NCI-H69 (cell line): ENCODE measurements at regions not wholly inside any gene's neighbourhood (a gene's known extent, or its start where the extent isn't known, plus 50 kb on each side); places are given as distances from the start of the nearest gene placed in this dataset.
"Not testable (repeated sequence)": the region's sequence is repeated elsewhere in the genome, so short reads cannot be mapped to it uniquely, and the experiment has no call there.

Experiments
- DNase-seq: peaks from one replicate; lab custom pipeline; 2025; lab: John Stamatoyannopoulos, UW

GRCh38 chr18:47728921-47729320 is 201.5 kb downstream of the SMAD2 start:
- DNase-seq: no peak

DNA sequence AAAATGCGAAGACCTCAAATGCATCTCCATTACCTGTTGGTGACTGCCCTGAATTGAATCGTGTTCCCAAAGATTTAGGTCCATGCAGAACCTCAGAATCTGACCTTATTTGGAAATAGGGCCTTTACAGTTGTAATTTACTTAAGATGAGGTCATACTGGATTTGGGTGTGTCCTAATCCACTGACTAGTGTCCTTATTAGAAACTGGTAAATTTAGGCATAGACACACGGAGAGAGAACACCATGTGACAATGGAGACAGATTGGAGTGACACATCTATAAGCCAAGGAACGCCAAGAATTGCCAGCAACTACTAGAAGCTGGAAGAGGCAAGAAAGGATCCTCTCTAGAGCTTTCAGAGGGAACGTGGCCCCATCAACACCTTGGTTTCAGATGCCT is 203.1 kb downstream of the SMAD2 start:
- no peak for DNase-seq

- DNase-seq: no peak
Measured at GRCh38 chr18:47726550-47726949, 203.9 kb downstream of the SMAD2 start.

DNA sequence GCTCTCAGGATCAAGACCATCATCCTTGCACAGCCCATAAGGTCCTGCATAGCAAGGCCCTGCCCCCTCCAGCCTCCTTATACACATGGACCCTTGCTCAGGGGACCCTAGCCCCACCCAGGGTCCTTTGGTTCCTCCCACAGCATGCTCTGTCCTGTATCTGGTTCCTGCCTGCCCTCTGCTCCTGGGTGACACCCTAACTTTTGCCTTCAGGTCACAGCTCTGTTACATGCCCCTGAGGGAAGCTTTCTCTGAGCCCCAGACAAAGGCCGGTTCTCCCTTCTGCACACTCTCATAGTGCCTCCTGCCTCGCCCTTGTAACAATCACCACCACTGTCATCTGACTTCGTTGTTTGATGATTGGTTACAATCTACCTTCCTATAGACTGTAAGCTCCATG is 204.8 kb downstream of the SMAD2 start:
- no peak for DNase-seq

- DNase-seq: no peak
Measured at GRCh38 chr18:47724186-47724975, 206.1 kb downstream of the SMAD2 start.

GRCh38 chr18:47721876-47722275 is 208.6 kb downstream of the SMAD2 start:
- DNase-seq: no peak

GRCh38 chr18:47720741-47721140 is 209.7 kb downstream of the SMAD2 start:
- no peak for DNase-seq

GRCh38 chr18:47719096-47719780 is 211.2 kb downstream of the SMAD2 start:
- DNase-seq: no peak

- no peak for DNase-seq
Measured at GRCh38 chr18:47718646-47719045, 211.8 kb downstream of the SMAD2 start.

DNA sequence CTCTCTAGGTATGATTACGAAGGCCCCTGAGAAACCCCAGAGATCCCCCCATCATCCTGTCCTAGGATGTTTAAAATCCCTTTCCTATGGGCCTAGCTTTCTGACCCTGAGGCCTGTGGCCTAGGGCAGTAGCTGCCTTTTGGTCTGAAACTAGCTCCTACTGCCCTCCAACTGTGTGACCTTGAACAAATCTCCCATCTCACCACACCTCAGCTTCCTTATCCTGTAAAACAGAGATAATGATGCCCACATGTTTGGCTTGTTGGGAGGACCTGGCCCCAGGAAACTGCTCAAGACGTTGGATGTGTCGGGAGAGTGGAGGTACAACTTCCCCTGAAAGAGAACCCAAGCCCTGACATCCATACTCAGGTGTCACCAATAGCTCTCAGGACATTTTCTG is 213.2 kb downstream of the SMAD2 start:
- DNase-seq: no peak

DNA sequence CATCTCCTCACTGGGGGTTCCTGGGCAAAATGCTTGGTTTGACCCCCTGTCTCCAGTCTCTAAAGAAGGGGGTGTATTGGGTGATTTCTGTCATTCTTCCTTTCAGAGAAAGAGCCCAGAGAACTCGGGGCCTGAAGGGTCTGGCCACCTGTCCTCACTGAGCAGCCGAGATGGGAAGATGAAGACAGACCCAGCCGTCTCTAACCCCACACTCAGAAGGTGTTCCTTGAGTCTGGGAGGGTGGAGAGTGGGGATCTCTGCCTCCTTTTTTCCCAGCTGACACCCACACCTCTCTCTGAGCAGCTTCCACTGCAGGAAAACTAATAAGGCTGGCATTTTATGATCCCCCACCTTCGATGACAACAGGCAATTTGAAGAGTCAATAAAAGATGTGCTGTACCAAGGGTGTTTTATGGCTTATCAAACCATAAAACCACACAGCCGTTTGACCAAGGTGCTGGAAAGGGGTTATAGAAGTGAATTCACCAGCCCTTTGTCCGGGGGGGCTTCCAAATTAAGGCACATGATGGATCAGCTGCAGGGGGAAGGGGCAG is 213.8 kb downstream of the SMAD2 start:
- DNase-seq: no peak

GRCh38 chr18:47710451-47710850 is 220.0 kb downstream of the SMAD2 start:
- DNase-seq: no peak

DNA sequence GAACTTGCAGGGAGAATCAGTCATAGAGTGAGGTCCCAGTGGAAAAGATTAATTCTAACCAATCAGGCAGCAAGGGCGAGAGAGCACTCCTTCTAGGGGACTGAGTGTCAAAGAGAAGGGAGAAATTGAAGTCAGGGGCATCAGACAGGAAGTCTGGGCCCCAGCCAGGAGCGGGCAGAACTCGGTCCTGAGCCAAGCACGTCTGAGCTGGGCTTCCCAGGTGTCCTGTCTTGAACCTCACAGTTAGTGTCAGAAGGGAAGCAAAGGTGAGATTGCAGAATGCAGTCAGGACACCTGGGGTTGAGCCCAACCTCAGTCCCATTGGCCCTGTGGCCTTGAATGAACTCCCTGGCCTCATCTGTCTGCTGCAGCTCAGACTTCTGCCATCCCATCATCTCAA is 220.9 kb downstream of the SMAD2 start:
- no peak for DNase-seq

DNA sequence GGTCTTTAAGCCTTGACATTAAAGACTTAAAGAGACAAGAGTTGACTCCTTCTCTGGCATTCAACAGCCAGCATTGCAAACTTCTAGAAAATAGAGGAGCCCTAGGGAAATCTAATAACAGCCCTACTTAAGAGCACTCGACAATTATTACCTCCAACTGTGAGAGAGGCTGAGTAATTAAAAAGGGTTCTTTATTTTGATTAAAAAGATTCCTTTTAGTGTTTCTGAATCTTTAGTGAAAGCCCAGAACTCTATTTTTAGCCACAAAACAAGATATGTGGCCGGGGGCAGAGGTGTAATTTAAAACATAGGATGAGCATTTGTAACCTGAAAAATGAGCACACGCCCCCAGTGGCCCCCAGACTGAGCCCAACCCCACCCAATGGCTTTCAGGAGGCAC is 222.3 kb downstream of the SMAD2 start:
- no peak for DNase-seq

GRCh38 chr18:47701134-47701533 is 229.3 kb downstream of the SMAD2 start:
- DNase-seq: peak; percentile 75

GRCh38 chr18:47696870-47697269 is 233.6 kb downstream of the SMAD2 start:
- DNase-seq: no peak

- no peak for DNase-seq
Measured at GRCh38 chr18:47691611-47692010, 238.8 kb downstream of the SMAD2 start.

DNA sequence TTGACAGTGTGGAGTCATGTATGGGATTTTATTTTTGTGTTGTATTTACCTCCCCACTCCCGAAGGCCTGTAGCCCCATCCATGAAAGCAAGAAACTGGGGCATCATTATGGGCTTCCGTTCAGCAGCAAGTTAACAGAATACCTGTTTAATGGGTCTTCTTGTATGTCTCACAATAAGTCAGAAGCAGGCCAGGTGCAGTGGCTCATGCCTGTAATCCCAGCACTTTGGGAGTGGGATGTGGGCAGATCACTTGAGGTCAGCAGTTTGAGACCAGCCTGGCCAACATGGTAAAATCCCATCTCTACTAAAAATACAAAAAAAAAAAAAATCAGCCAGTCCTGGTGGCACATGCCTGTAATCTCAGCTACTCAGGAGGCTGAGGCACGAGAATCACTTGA is 239.7 kb downstream of the SMAD2 start:
- not testable (repeated sequence) for DNase-seq

- DNase-seq: peak; percentile 38
Measured at GRCh38 chr18:47689371-47689770, 241.1 kb downstream of the SMAD2 start.

DNA sequence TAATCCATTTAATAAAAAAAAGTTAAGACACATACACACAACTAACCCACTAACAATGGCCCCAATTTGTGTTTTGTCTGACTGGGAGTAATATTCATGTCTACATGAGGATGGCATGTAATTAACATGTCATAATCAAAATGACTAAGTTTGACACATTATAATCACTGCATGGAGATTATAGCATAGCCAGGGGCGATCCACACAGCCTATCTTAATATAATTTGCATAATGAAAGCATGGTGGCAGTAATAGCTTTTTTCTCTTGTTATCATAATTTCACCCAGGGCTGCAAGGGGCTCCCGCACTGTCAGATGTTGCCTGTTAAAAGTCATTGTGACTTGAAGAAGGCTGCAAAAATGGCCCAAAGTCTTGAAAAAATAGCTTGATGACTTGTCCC is 243.7 kb downstream of the SMAD2 start:
- peak; percentile 77 for DNase-seq

- DNase-seq: no peak
Measured at GRCh38 chr18:47683774-47684173, 246.7 kb downstream of the SMAD2 start.

DNA sequence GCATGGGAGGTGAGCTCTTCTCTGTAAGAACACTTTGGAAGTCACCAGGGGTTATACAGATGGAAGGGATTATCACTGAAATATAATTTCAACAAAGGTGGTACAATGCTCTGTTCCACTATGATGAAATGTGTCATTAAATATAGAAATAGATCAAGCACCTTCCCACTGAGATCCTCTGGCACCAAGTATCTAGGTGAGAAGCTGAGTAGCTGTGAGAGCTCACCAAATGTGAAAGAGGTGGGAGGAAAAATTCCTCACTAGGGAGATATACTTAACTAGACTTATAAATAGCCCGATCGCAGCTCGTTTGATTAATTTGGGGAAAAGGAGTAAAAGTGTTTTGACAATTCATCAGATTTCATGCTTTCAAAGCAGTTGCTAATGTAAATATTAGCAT is 247.6 kb downstream of the SMAD2 start:
- DNase-seq: peak; percentile 45

- no peak for DNase-seq
Measured at GRCh38 chr18:47680488-47680887, 250.0 kb downstream of the SMAD2 start.
